SK-N-SH treated with all-trans-retinoic acid at 6 μM for 48 hours (cell line): ENCODE measurements at regions not wholly inside any gene's neighbourhood (a gene's known extent, or its start where the extent isn't known, plus 50 kb on each side); places are given as distances from the start of the nearest gene placed in this dataset.

Experiments used
- ATAC-seq: fragments of 200-7000 bp; cut with Tn5 transposase; 3 replicates; pipeline ENCODE4 v1.9.1; 2020; ENCODE audit warnings: mild to moderate bottlenecking, moderate library complexity
- ARNTL ChIP-seq: fragments of 450-650 bp; formaldehyde crosslinking; IDR thresholded peaks from 2 replicates; pipeline ENCODE4 v1.5.0; 2020; ENCODE audit warnings: low read depth, mild to moderate bottlenecking, moderate library complexity, borderline replicate concordance
- BACH2 ChIP-seq: fragments of 250-450 bp; sonication (Bioruptor Pico); IDR thresholded peaks from 2 replicates; pipeline ENCODE4 v1.9.0; 2021; ENCODE audit warnings: mild to moderate bottlenecking, borderline replicate concordance
- CREB5 ChIP-seq: fragments of 250-450 bp; sonication (Bioruptor Pico); IDR thresholded peaks from 2 replicates; pipeline ENCODE4 v1.5.1; 2020; ENCODE audit warnings: low read depth, mild to moderate bottlenecking, moderate library complexity
- CSDC2 ChIP-seq: fragments of 250-450 bp; sonication (Bioruptor Pico); IDR thresholded peaks from 2 replicates; pipeline ENCODE4 v1.5.0; 2020; ENCODE audit warnings: mild to moderate bottlenecking, moderate library complexity
- CSRNP3 ChIP-seq: fragments of 250-450 bp; sonication (Bioruptor Pico); IDR thresholded peaks from 2 replicates; pipeline ENCODE4 v1.5.1; 2021; ENCODE audit warnings: mild to moderate bottlenecking, moderate library complexity
- ESRRG ChIP-seq: fragments of 250-450 bp; sonication (Bioruptor Pico); IDR thresholded peaks from 2 replicates; pipeline ENCODE4 v1.6.1; 2021; ENCODE audit warnings: mild to moderate bottlenecking
- GLIS3 ChIP-seq: fragments of 250-450 bp; sonication (Bioruptor Pico); IDR thresholded peaks from 2 replicates; pipeline ENCODE4 v1.5.0; 2020; ENCODE audit warnings: mild to moderate bottlenecking, moderate library complexity
- ISL1 ChIP-seq: fragments of 250-450 bp; sonication (Bioruptor Pico); IDR thresholded peaks from 2 replicates; pipeline ENCODE4 v2.1.2; 2022; ENCODE audit warnings: mild to moderate bottlenecking, moderate library complexity
- OSR1 ChIP-seq: fragments of 250-450 bp; sonication (Bioruptor Pico); IDR thresholded peaks from 2 replicates; pipeline ENCODE4 v1.8.0; 2022; ENCODE audit warnings: moderate library complexity, mild to moderate bottlenecking, inconsistent platforms
- POU6F1 ChIP-seq: fragments of 250-450 bp; sonication (Bioruptor Pico); IDR thresholded peaks from 2 replicates; pipeline ENCODE4 v1.8.0; 2021; ENCODE audit warnings: low read depth, mild to moderate bottlenecking, moderate library complexity, borderline replicate concordance
- PPARA ChIP-seq: fragments of 250-450 bp; sonication (Bioruptor Pico); IDR thresholded peaks from 2 replicates; pipeline ENCODE4 v1.5.0; 2020; ENCODE audit warnings: mild to moderate bottlenecking, borderline replicate concordance
- RARB ChIP-seq: fragments of 250-450 bp; sonication (Bioruptor Pico); IDR thresholded peaks from 2 replicates; pipeline ENCODE4 v1.8.0; 2021; ENCODE audit warnings: mild to moderate bottlenecking, moderate library complexity
- SNAI2 ChIP-seq: fragments of 250-450 bp; sonication (Bioruptor Pico); IDR thresholded peaks from 2 replicates; pipeline ENCODE4 v1.5.0; 2020; ENCODE audit warnings: mild to moderate bottlenecking, moderate library complexity
- TCF4 ChIP-seq: fragments of 250-450 bp; sonication (Bioruptor Pico); IDR thresholded peaks from 2 replicates; pipeline ENCODE4 v1.8.0; 2021; ENCODE audit warnings: mild to moderate bottlenecking, moderate library complexity, borderline replicate concordance
- TOX ChIP-seq: fragments of 250-450 bp; sonication (Bioruptor Pico); IDR thresholded peaks from 2 replicates; pipeline ENCODE4 v1.8.0; 2021; ENCODE audit warnings: mild to moderate bottlenecking, moderate library complexity, borderline replicate concordance
- TSHZ2 ChIP-seq: fragments of 250-450 bp; sonication (Bioruptor Pico); IDR thresholded peaks from 2 replicates; pipeline ENCODE4 v1.5.0; 2020; ENCODE audit warnings: mild to moderate bottlenecking, moderate library complexity
- ZC3H10 ChIP-seq: fragments of 250-450 bp; sonication (Bioruptor Pico); IDR thresholded peaks from 2 replicates; pipeline ENCODE4 v1.5.1; 2021; ENCODE audit warnings: mild to moderate bottlenecking, moderate library complexity
- ZFP3 ChIP-seq: fragments of 250-450 bp; sonication (Bioruptor Pico); IDR thresholded peaks from 2 replicates; pipeline ENCODE4 v1.5.0; 2020; ENCODE audit warnings: mild to moderate bottlenecking, moderate library complexity
- ZFP30 ChIP-seq: fragments of 450-650 bp; formaldehyde crosslinking; IDR thresholded peaks from 2 replicates; pipeline ENCODE4 v1.5.0; 2022; ENCODE audit warnings: mild to moderate bottlenecking, moderate library complexity
- ZNF565 ChIP-seq: fragments of 450-650 bp; formaldehyde crosslinking; conservative IDR thresholded peaks from 2 replicates; pipeline ENCODE4 v1.5.0; 2020; ENCODE audit warnings: low read depth, mild to moderate bottlenecking, moderate library complexity
- ZNF70 ChIP-seq: fragments of 450-650 bp; formaldehyde crosslinking; IDR thresholded peaks from 2 replicates; pipeline ENCODE4 v1.5.0; 2020; ENCODE audit warnings: mild to moderate bottlenecking, moderate library complexity
- ZNF8 ChIP-seq: fragments of 450-650 bp; formaldehyde crosslinking; IDR thresholded peaks from 2 replicates; pipeline ENCODE4 v1.5.0; 2020; ENCODE audit warnings: mild to moderate bottlenecking, moderate library complexity
- TF ChIP-seq, protein P1 (sequence below): fragments of 250-450 bp; sonication (Bioruptor Pico); IDR thresholded peaks from 2 replicates; pipeline ENCODE4 v1.8.0; 2020; ENCODE audit warnings: mild to moderate bottlenecking, moderate library complexity, borderline replicate concordance

GRCh38 chr2:177326591-177326990 lies 62.1 kb upstream of the NFE2L2 start:
- no peak for ATAC-seq
- TF ChIP-seq POU6F1 (CRISPR knock-in tag) (no peak), CREB5 (CRISPR knock-in tag) (no peak), PPARA (CRISPR knock-in tag) (no peak), RARB (CRISPR knock-in tag) (no peak), TSHZ2 (CRISPR knock-in tag) (no peak), CSDC2 (CRISPR knock-in tag) (no peak), ZFP3 (no peak), ARNTL (CRISPR knock-in tag) (no peak), SNAI2 (CRISPR knock-in tag) (no peak), CSRNP3 (CRISPR knock-in tag) (no peak), ZNF565 (CRISPR knock-in tag) (no peak), OSR1 (CRISPR knock-in tag) (no peak), ESRRG (CRISPR knock-in tag) (no peak), BACH2 (CRISPR knock-in tag) (no peak), ZFP30 (CRISPR knock-in tag) (no peak), ZC3H10 (no peak), ZNF70 (CRISPR knock-in tag) (no peak), ISL1 (no peak), TCF4 (CRISPR knock-in tag) (no peak)
- TF ChIP-seq, protein P1, sequence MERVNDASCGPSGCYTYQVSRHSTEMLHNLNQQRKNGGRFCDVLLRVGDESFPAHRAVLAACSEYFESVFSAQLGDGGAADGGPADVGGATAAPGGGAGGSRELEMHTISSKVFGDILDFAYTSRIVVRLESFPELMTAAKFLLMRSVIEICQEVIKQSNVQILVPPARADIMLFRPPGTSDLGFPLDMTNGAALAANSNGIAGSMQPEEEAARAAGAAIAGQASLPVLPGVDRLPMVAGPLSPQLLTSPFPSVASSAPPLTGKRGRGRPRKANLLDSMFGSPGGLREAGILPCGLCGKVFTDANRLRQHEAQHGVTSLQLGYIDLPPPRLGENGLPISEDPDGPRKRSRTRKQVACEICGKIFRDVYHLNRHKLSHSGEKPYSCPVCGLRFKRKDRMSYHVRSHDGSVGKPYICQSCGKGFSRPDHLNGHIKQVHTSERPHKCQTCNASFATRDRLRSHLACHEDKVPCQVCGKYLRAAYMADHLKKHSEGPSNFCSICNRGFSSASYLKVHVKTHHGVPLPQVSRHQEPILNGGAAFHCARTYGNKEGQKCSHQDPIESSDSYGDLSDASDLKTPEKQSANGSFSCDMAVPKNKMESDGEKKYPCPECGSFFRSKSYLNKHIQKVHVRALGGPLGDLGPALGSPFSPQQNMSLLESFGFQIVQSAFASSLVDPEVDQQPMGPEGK (CRISPR knock-in tag): no peak

DNA sequence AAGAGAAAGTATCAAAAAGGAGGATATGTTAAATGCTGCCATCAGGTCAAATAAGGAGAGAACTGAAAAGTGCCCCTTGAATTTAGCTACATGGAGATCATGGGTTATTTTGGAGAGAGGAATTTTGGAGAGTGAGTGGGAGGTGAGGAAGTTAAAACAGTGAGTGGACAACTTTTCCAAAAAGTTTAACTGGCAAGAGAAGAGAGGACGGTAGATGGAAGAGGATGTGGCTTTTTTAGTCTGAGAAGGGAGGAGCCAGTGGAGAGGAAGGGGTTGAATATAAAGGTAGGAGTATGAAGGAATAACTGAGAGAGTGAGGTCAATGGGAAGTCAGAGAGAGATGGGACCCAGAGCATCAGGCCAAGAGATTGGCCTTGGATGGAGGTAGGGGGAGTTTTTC lies 62.5 kb upstream of the NFE2L2 start:
- ATAC-seq: no peak
- no peak for TF ChIP-seq TSHZ2 (CRISPR knock-in tag)
- TF ChIP-seq TOX: no peak
- TF ChIP-seq POU6F1 (CRISPR knock-in tag): no peak
- no peak for TF ChIP-seq ZFP30 (CRISPR knock-in tag)
- no peak for TF ChIP-seq TCF4 (CRISPR knock-in tag)
- TF ChIP-seq, protein P1 (CRISPR knock-in tag): no peak
- no peak for TF ChIP-seq ZNF8 (CRISPR knock-in tag)
- TF ChIP-seq RARB (CRISPR knock-in tag): no peak
- no peak for TF ChIP-seq ZFP3
- TF ChIP-seq BACH2 (CRISPR knock-in tag): no peak
- TF ChIP-seq ARNTL (CRISPR knock-in tag): no peak
- no peak for TF ChIP-seq ZC3H10
- TF ChIP-seq GLIS3 (CRISPR knock-in tag): no peak
